Colonic mucosa (tissue), 4 donors: ENCODE measurements at regions not wholly inside any gene's neighbourhood (a gene's known extent, or its start where the extent isn't known, plus 50 kb on each side); places are given as distances from the start of the nearest gene placed in this dataset.

Experiments used
- DNase-seq: peaks from one replicate; pipeline ENCODE4 v3.0.0-alpha.2; 2020
- H3K27ac ChIP-seq: fragments of 200-600 bp; one replicate; pipeline ENCODE4 v1.8.0; 2021
- H3K27me3 ChIP-seq: fragments of 200-600 bp; one replicate; pipeline ENCODE4 v1.8.0; 2021
- H3K36me3 ChIP-seq: fragments of 200-600 bp; one replicate; pipeline ENCODE4 v1.8.0; 2021
- H3K4me1 ChIP-seq: fragments of 200-600 bp; one replicate; pipeline ENCODE4 v1.8.0; 2021; ENCODE audit warnings: mild to moderate bottlenecking
- H3K4me3 ChIP-seq: fragments of 200-600 bp; one replicate; pipeline ENCODE4 v1.8.0; 2021
- H3K9ac ChIP-seq, 2 donors: one replicate each; pipeline ENCODE4 v1.7.0; 2013; ENCODE audit warnings: control low read depth in 2 of 2, low read depth in 2 of 2, low read length in 2 of 2
- H3K9me3 ChIP-seq: fragments of 200-600 bp; one replicate; pipeline ENCODE4 v1.8.0; 2021
- intact Hi-C: fragments of 100-400 bp; cut with DNase I; formaldehyde crosslinking; loops from one replicate; pipeline ENCODE4 v1.14.1; 2022
- TF ChIP-seq, protein P1 (sequence below): fragments of 200-600 bp; IDR thresholded peaks from one replicate; pipeline ENCODE4 v1.8.0; 2022; ENCODE audit warnings: antibody characterized with exemption, mild to moderate bottlenecking
- donor health status: healthy.
- donor health status: DM: no; HTN: no; CAD: no.
- donor health status: DM: no; HTN: no; CAD: no.

DNA sequence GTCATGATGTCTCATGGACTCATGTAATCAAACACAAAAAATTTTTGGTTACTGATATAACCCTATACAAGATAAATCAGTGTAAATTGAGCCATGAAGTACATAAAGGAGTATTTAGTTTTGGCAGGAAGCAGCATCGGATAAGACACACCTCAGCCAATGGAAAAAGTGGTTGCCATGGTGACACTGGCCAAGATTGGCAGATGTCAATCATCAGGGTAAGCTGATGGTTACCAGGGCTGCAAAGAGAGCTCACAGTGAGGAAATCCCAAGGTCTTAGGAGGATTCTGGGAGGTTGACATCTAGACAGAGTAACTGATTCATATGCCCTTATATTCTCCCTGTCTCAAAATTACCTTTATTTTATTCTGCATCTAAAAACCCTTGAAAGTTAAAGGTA is 203.8 kb upstream of the PCSK2 start:
- Histone ChIP-seq H3K27me3 (no peaks in the 10 kb centered on the region), H3K4me1 (no peaks in the 10 kb centered on the region), H3K9me3 (no peaks in the 10 kb centered on the region), H3K27ac (no peak overlapping the region), H3K4me3 (no peak overlapping the region), H3K36me3 (no peaks in the 10 kb centered on the region), H3K9ac (no peak overlapping the region)
- TF ChIP-seq, protein P1, sequence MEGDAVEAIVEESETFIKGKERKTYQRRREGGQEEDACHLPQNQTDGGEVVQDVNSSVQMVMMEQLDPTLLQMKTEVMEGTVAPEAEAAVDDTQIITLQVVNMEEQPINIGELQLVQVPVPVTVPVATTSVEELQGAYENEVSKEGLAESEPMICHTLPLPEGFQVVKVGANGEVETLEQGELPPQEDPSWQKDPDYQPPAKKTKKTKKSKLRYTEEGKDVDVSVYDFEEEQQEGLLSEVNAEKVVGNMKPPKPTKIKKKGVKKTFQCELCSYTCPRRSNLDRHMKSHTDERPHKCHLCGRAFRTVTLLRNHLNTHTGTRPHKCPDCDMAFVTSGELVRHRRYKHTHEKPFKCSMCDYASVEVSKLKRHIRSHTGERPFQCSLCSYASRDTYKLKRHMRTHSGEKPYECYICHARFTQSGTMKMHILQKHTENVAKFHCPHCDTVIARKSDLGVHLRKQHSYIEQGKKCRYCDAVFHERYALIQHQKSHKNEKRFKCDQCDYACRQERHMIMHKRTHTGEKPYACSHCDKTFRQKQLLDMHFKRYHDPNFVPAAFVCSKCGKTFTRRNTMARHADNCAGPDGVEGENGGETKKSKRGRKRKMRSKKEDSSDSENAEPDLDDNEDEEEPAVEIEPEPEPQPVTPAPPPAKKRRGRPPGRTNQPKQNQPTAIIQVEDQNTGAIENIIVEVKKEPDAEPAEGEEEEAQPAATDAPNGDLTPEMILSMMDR = no peak
- no peak for DNase-seq
- intact Hi-C loops = no loop called here

- no peaks in the 10 kb centered on the region for H3K36me3 ChIP-seq
- TF ChIP-seq, protein P1 = no peak
- no peak overlapping the region for H3K27ac ChIP-seq
- no peaks in the 10 kb centered on the region for H3K27me3 ChIP-seq
- no peaks in the 10 kb centered on the region for H3K9me3 ChIP-seq
- intact Hi-C loops = no loop called here
- H3K4me3 ChIP-seq = no peak overlapping the region
- DNase-seq = no peak
- H3K4me1 ChIP-seq = no peaks in the 10 kb centered on the region
- no peak overlapping the region for H3K9ac ChIP-seq
Measured at GRCh38 chr20:17023806-17024205, 203.0 kb upstream of the PCSK2 start.

GRCh38 chr20:17024513-17025119 is 202.2 kb upstream of the PCSK2 start:
- DNase-seq = no peak
- Histone ChIP-seq H3K4me1 (no peaks in the 10 kb centered on the region), H3K9me3 (no peaks in the 10 kb centered on the region), H3K4me3 (no peak overlapping the region), H3K27ac (no peak overlapping the region), H3K27me3 (no peaks in the 10 kb centered on the region), H3K9ac (no peak overlapping the region), H3K36me3 (no peaks in the 10 kb centered on the region)
- intact Hi-C loops = no loop called here
- TF ChIP-seq, protein P1 = no peak

DNA sequence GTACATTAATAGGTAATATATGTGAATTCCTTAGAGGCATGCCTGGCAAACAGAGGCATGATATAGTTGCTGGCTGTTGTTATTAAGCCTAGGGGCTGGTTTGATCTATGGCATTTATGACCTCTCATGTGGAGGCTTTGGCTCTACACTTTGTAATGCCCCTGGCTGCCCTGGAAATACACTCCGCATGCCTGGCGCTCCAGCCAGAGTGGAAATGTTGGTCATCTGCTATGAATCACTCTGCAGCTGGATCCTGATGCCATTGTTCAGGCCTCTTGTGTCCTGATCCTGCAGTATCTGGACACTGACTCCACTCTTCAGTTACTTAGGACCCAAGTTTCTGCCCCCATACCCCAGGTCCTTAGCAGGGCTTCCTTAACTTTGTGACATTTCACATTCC is 200.5 kb upstream of the PCSK2 start:
- Histone ChIP-seq H3K9ac (no peak overlapping the region), H3K4me1 (no peaks in the 10 kb centered on the region), H3K36me3 (no peaks in the 10 kb centered on the region), H3K4me3 (no peak overlapping the region), H3K9me3 (no peaks in the 10 kb centered on the region), H3K27ac (no peak overlapping the region), H3K27me3 (no peaks in the 10 kb centered on the region)
- DNase-seq = no peak
- intact Hi-C loops = no loop called here
- TF ChIP-seq, protein P1 = no peak

GRCh38 chr20:17029698-17030097 is 197.1 kb upstream of the PCSK2 start:
- Histone ChIP-seq H3K9ac (no peak overlapping the region), H3K9me3 (no peaks in the 10 kb centered on the region), H3K4me1 (no peaks in the 10 kb centered on the region), H3K4me3 (no peak overlapping the region), H3K27me3 (no peaks in the 10 kb centered on the region), H3K27ac (no peak overlapping the region), H3K36me3 (no peaks in the 10 kb centered on the region)
- DNase-seq = no peak
- intact Hi-C loops = no loop called here
- TF ChIP-seq, protein P1 = no peak
